ENCODE measurements at regions not wholly inside any gene's neighbourhood (a gene's known extent, or its start where the extent isn't known, plus 50 kb on each side); places are given as distances from the start of the nearest gene placed in this dataset.
A peak's percentile ranks its signal among the peaks of the same experiment; 100 is the strongest.

GRCh38 chr2:64400733-64401528 lies 53.0 kb upstream of the LGALSL start:
- Histone ChIP-seq H3K4me1 (ENCODE audit: control insufficient read depth, insufficient read depth, low read length) (peaks cover 11% of the 10 kb centered on the region), H3K4me3 (ENCODE audit: low read length) (no peak overlapping the region), H3K9me3 (ENCODE audit: control insufficient read depth, insufficient read depth, low read length) (no peaks in the 10 kb centered on the region), H3K36me3 (ENCODE audit: control insufficient read depth, insufficient read depth, low read length) (no peaks in the 10 kb centered on the region), H3K27ac (ENCODE audit: low read length) (no peak overlapping the region), H3K27me3 (ENCODE audit: control insufficient read depth, insufficient read depth, low read length) (no peaks in the 10 kb centered on the region)
- DNase-seq (ENCODE audit: low read depth, low spot score) = no peak
- no CpG with 5 or more reads among the region's 8 CpGs for WGBS (ENCODE audit: insufficient coverage, insufficient read length)

GRCh38 chr2:64401529-64401880 lies 52.5 kb upstream of the LGALSL start:
- no CpG with 5 or more reads among the region's 4 CpGs for WGBS (ENCODE audit: insufficient coverage, insufficient read length)
- H3K27ac ChIP-seq (ENCODE audit: low read length) = no peak overlapping the region
- no peak overlapping the region for H3K4me3 ChIP-seq (ENCODE audit: low read length)
- H3K9me3 ChIP-seq (ENCODE audit: control insufficient read depth, insufficient read depth, low read length) = no peaks in the 10 kb centered on the region
- H3K4me1 ChIP-seq (ENCODE audit: control insufficient read depth, insufficient read depth, low read length) = peaks cover 11% of the 10 kb centered on the region
- no peaks in the 10 kb centered on the region for H3K27me3 ChIP-seq (ENCODE audit: control insufficient read depth, insufficient read depth, low read length)
- DNase-seq (ENCODE audit: low read depth, low spot score) = no peak
- H3K36me3 ChIP-seq (ENCODE audit: control insufficient read depth, insufficient read depth, low read length) = no peaks in the 10 kb centered on the region

DNA sequence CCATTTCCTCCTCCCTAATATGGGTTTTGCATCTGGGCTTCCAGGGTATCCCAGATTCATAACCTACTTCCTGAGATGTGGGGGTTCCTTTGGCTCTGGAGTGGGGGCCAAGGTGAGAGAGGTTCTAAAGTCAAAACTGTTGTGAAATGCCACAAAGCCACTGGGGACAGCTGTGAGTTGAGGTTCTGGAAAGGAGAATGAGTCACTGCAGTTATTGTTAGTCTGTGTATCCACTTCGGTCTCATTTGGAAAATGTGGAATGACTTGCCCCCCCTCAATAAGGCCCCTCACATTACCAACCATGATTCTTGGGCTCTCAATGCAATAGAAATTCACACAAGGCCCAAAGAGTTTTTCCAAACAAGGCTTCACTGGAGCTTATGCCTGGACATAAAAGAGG lies 51.1 kb upstream of the LGALSL start:
- no CpG with 5 or more reads among the region's 1 CpG for WGBS (ENCODE audit: insufficient coverage, insufficient read length)
- no peak for DNase-seq (ENCODE audit: low read depth, low spot score)
- H3K27ac ChIP-seq (ENCODE audit: low read length) = no peak overlapping the region

GRCh38 chr2:64403426-64403825 lies 50.5 kb upstream of the LGALSL start:
- peak overlapping the region; percentile 51 for H3K27ac ChIP-seq (ENCODE audit: low read length)
- no peak overlapping the region for H3K4me3 ChIP-seq (ENCODE audit: low read length)
- H3K4me1 ChIP-seq (ENCODE audit: control insufficient read depth, insufficient read depth, low read length) = peaks cover 11% of the 10 kb centered on the region
- DNase-seq (ENCODE audit: low read depth, low spot score) = no peak
- H3K36me3 ChIP-seq (ENCODE audit: control insufficient read depth, insufficient read depth, low read length) = no peaks in the 10 kb centered on the region
- H3K9me3 ChIP-seq (ENCODE audit: control insufficient read depth, insufficient read depth, low read length) = no peaks in the 10 kb centered on the region
- H3K27me3 ChIP-seq (ENCODE audit: control insufficient read depth, insufficient read depth, low read length) = no peaks in the 10 kb centered on the region
- WGBS (ENCODE audit: insufficient coverage, insufficient read length) = no CpG with 5 or more reads among the region's 8 CpGs

More for the DNA sequence above, 51.1 kb upstream of the LGALSL start:
- Histone ChIP-seq H3K36me3 (ENCODE audit: control insufficient read depth, insufficient read depth, low read length) (no peaks in the 10 kb centered on the region), H3K9me3 (ENCODE audit: control insufficient read depth, insufficient read depth, low read length) (no peaks in the 10 kb centered on the region), H3K4me3 (ENCODE audit: low read length) (no peak overlapping the region), H3K27me3 (ENCODE audit: control insufficient read depth, insufficient read depth, low read length) (no peaks in the 10 kb centered on the region), H3K4me1 (ENCODE audit: control insufficient read depth, insufficient read depth, low read length) (peaks cover 11% of the 10 kb centered on the region)

GRCh38 chr2:64404002-64404731 lies 49.8 kb upstream of the LGALSL start:
- peak; percentile 72 for DNase-seq (ENCODE audit: low read depth, low spot score)
- no CpG with 5 or more reads among the region's 9 CpGs for WGBS (ENCODE audit: insufficient coverage, insufficient read length)
- no peaks in the 10 kb centered on the region for H3K36me3 ChIP-seq (ENCODE audit: control insufficient read depth, insufficient read depth, low read length)
- no peaks in the 10 kb centered on the region for H3K27me3 ChIP-seq (ENCODE audit: control insufficient read depth, insufficient read depth, low read length)
- H3K9me3 ChIP-seq (ENCODE audit: control insufficient read depth, insufficient read depth, low read length) = no peaks in the 10 kb centered on the region
- peak overlapping the region; percentile 51 for H3K27ac ChIP-seq (ENCODE audit: low read length)
- H3K4me3 ChIP-seq (ENCODE audit: low read length) = no peak overlapping the region
- H3K4me1 ChIP-seq (ENCODE audit: control insufficient read depth, insufficient read depth, low read length) = peaks cover 11% of the 10 kb centered on the region

Data from iPS DF 6.9 (cell line).